ENCODE measurements at regions not wholly inside any gene's neighbourhood (a gene's known extent, or its start where the extent isn't known, plus 50 kb on each side); places are given as distances from the start of the nearest gene placed in this dataset.

- H3K27ac ChIP-seq (replicated peaks): no peak overlapping the region
- H3K4me3 ChIP-seq (replicated peaks; ENCODE audit: insufficient read depth, low read length): no peak overlapping the region
- no peak for DNase-seq (ENCODE audit: low read depth in 1 of 2, low spot score in 1 of 2)
- TF ChIP-seq CTCF (IDR thresholded peaks at IDR 0.05; ENCODE audit: insufficient read depth, low read length) (no peak), GABPA (IDR thresholded peaks at IDR 0.05; ENCODE audit: low read depth) (no peak), POLR2AphosphoS5 (IDR thresholded peaks at IDR 0.05; ENCODE audit: low read depth) (no peak), SPI1 (IDR thresholded peaks at IDR 0.05; ENCODE audit: borderline replicate concordance, low read depth) (no peak), REST (IDR thresholded peaks at IDR 0.05; ENCODE audit: insufficient replicate concordance, low read depth) (no peak)
- no peaks in the 10 kb centered on the region for H3K27me3 ChIP-seq (ENCODE audit: insufficient read depth, poor library complexity, severe bottlenecking)
Measured at GRCh38 chr22:47783433-47784366, 1021.2 kb downstream of the TBC1D22A start.

- H3K4me3 ChIP-seq (replicated peaks; ENCODE audit: insufficient read depth, low read length): no peak overlapping the region
- no peak for DNase-seq (ENCODE audit: low read depth in 1 of 2, low spot score in 1 of 2)
- H3K27me3 ChIP-seq (ENCODE audit: insufficient read depth, poor library complexity, severe bottlenecking): no peaks in the 10 kb centered on the region
- no peak for TF ChIP-seq CTCF (IDR thresholded peaks at IDR 0.05; ENCODE audit: insufficient read depth, low read length)
- TF ChIP-seq GABPA (IDR thresholded peaks at IDR 0.05; ENCODE audit: low read depth): no peak
- no peak for TF ChIP-seq SPI1 (IDR thresholded peaks at IDR 0.05; ENCODE audit: borderline replicate concordance, low read depth)
- no peak for TF ChIP-seq POLR2AphosphoS5 (IDR thresholded peaks at IDR 0.05; ENCODE audit: low read depth)
- TF ChIP-seq REST (IDR thresholded peaks at IDR 0.05; ENCODE audit: insufficient replicate concordance, low read depth): no peak
- H3K27ac ChIP-seq (replicated peaks): no peak overlapping the region
Measured at GRCh38 chr22:47782328-47783075, 1020.1 kb downstream of the TBC1D22A start.

- no peak for TF ChIP-seq POLR2AphosphoS5 (IDR thresholded peaks at IDR 0.05; ENCODE audit: low read depth)
- no peak for TF ChIP-seq GABPA (IDR thresholded peaks at IDR 0.05; ENCODE audit: low read depth)
- TF ChIP-seq SPI1 (IDR thresholded peaks at IDR 0.05; ENCODE audit: borderline replicate concordance, low read depth): no peak
- TF ChIP-seq REST (IDR thresholded peaks at IDR 0.05; ENCODE audit: insufficient replicate concordance, low read depth): no peak
- TF ChIP-seq CTCF (IDR thresholded peaks at IDR 0.05; ENCODE audit: insufficient read depth, low read length): no peak
- DNase-seq (ENCODE audit: low read depth in 1 of 2, low spot score in 1 of 2): no peak
- H3K27ac ChIP-seq (replicated peaks): no peak overlapping the region
Measured at GRCh38 chr22:47781427-47782111, 1019.1 kb downstream of the TBC1D22A start.

More at GRCh38 chr22:47781427-47782111, 1019.1 kb downstream of the TBC1D22A start:
- H3K4me3 ChIP-seq (replicated peaks; ENCODE audit: insufficient read depth, low read length): no peak overlapping the region
- no peaks in the 10 kb centered on the region for H3K27me3 ChIP-seq (ENCODE audit: insufficient read depth, poor library complexity, severe bottlenecking)

Measured in HL-60 (cell line).